ENCODE measurements at regions not wholly inside any gene's neighbourhood (a gene's known extent, or its start where the extent isn't known, plus 50 kb on each side); places are given as distances from the start of the nearest gene placed in this dataset.

- no peak for TF ChIP-seq CTCF (IDR thresholded peaks at IDR 0.05; ENCODE audit: low read length)
- no peak for TF ChIP-seq EZH2 (optimal IDR thresholded peaks at IDR 0.05; ENCODE audit: low read depth, low read length)
These were observed 270.6 kb upstream of the GALNTL6 start for GRCh38 chr4:171542640-171543039.
